Stomach (tissue), 8 donors: ENCODE measurements at regions not wholly inside any gene's neighbourhood (a gene's known extent, or its start where the extent isn't known, plus 50 kb on each side); places are given as distances from the start of the nearest gene placed in this dataset.

ENCODE experiments used
- DNase-seq, 2 donors: peaks; one replicate each; pipeline versions ENCODE4 v3.0.0 to v3.0.0-alpha.2; 2013 to 2019
- H3K27ac ChIP-seq, 5 donors: fragments of 200-600 bp in 4 of 5; sonication (generic) in 4 of 5; one replicate each; pipeline ENCODE4 v1.5.1; 2013 to 2019; ENCODE audit warnings: mild to moderate bottlenecking in 1 of 5, moderate library complexity in 1 of 5
- H3K27me3 ChIP-seq, 3 donors: fragments of 200-600 bp; sonication (generic); one replicate each; pipeline ENCODE4 v1.5.1; 2017 to 2019; ENCODE audit warnings: mixed run types in 1 of 3
- H3K36me3 ChIP-seq, 4 donors: fragments of 200-600 bp; sonication (generic); 1 replicate in 3 of 4; 2 replicates in 1 of 4; pipeline ENCODE4 v1.5.1; 2016 to 2019
- H3K4me1 ChIP-seq, 4 donors: fragments of 200-600 bp; sonication (generic); one replicate each; pipeline ENCODE4 v1.5.1; 2016 to 2019
- H3K4me3 ChIP-seq, 4 donors: fragments of 200-600 bp; sonication (generic) in 3 of 4; one replicate each; pipeline ENCODE4 v1.5.1; 2016 to 2019; ENCODE audit warnings: mild to moderate bottlenecking in 1 of 4
- H3K9me3 ChIP-seq, 4 donors: fragments of 200-600 bp; sonication (generic); one replicate each; pipeline ENCODE4 v1.5.1; 2016 to 2019
- EP300 ChIP-seq: sonication (generic); formaldehyde crosslinking; IDR thresholded peaks from one replicate; pipeline ENCODE4 v1.6.1; 2017; ENCODE audit warnings: antibody characterized with exemption
- POLR2A ChIP-seq, 4 donors: fragments of 450-650 bp; IDR thresholded peaks; one replicate each; pipeline ENCODE4 v1.6.1; 2016; ENCODE audit warnings: antibody characterized with exemption in 4 of 4, control low read depth in 2 of 4, mild to moderate bottlenecking in 1 of 4, moderate library complexity in 1 of 4
- POLR2AphosphoS5 ChIP-seq, 3 donors: sonication (generic); formaldehyde crosslinking; IDR thresholded peaks; one replicate each; pipeline ENCODE4 v1.6.1; 2016; ENCODE audit warnings: antibody characterized with exemption in 3 of 3
- WGBS, 5 donors: extraction: QIAGEN DNeasy Blood & Tissue Kit in 3 of 5; methylation state at CpG; one replicate each; pipeline versions ENCODE4 v1.1.5 to v1.1.7; 2013 to 2018; 5-methylcytosine and 5-hydroxymethylcytosine counted together
- intact Hi-C: fragments of 100-400 bp; cut with DNase I; formaldehyde crosslinking; loops from one replicate; pipeline ENCODE4 v1.15.1; 2023; ENCODE audit warnings: low total_unique reads
- TF ChIP-seq, protein P1 (sequence below), 7 experiments: fragments of 450-650 bp in 4 of 7; fragments of 200-600 bp in 3 of 7; sonication (generic) in 3 of 7; IDR thresholded peaks; one replicate each; pipeline ENCODE4 v1.5.1; 2016 to 2019; ENCODE audit warnings: antibody characterized with exemption in 7 of 7, control low read depth in 2 of 7, mild to moderate bottlenecking in 1 of 7
- donor health status: healthy with polysubstance abuse.
- donor health status: Bipolar disorder and iron deficiency.
- donor health status: healthy.

DNA sequence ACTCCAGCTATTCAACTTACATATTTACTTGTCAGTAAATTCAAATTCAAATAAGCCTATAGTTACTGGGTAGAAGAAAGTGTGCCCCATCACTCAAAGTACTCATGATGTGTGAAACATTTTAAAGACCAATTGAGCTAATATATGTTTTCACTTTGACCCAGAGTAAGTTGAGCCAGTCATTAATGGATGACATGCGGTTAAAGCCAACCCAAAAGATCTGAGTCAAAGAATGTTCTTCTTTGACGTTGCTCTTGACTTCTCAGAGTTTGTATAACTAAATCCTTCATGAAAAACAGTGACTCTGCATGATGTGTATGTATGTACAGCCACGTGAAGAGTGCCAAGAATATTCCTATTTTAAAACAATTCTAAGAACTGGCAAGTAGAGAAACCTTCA lies 237.4 kb downstream of the NR2F1-AS1 start:
- peaks cover 0 to 5% (median 0%) of the 10 kb centered on the region in 4 donors for H3K4me1 ChIP-seq
- no peak overlapping the region for H3K27ac ChIP-seq
- intact Hi-C loops, result no loop called here
- WGBS, 5 donors, result 47 to 67% (median 61%) methylated on average over 3 of the region's 3 CpGs
- TF ChIP-seq POLR2A (IDR thresholded peaks at IDR 0.05) (no peak), POLR2AphosphoS5 (IDR thresholded peaks at IDR 0.05) (no peak)
- no peaks in the 10 kb centered on the region for H3K36me3 ChIP-seq
- no peaks in the 10 kb centered on the region for H3K27me3 ChIP-seq
- H3K9me3 ChIP-seq, result no peaks in the 10 kb centered on the region
- DNase-seq, result no peak
- no peak overlapping the region for H3K4me3 ChIP-seq

DNA sequence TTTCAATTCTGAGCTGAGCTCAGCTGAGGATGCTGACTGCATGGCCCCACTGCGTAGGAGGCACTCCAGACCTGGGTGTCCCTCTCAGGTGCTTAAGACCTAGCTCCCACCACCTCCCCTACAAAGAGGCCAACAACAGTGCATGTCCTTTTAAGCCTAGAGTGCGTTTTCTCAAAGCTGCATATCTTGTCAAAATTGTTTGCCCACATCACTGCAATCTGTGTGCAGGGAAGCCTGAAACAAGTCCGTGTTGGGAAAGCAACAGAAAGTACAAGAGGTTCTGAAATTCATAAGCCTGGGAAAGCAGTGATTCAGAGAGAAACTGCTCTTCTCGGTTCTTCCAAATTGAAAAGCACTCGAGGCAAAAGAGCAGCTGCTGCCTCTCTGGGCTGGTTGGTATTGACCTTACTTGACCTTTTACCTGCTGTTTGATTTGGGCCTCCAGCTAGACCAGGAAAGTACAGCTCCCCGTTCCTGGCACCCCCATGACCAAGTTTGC lies 238.4 kb downstream of the NR2F1-AS1 start:
- TF ChIP-seq POLR2A (IDR thresholded peaks at IDR 0.05) (no peak), EP300 (no peak), POLR2AphosphoS5 (IDR thresholded peaks at IDR 0.05) (no peak)
- TF ChIP-seq, protein P1, sequence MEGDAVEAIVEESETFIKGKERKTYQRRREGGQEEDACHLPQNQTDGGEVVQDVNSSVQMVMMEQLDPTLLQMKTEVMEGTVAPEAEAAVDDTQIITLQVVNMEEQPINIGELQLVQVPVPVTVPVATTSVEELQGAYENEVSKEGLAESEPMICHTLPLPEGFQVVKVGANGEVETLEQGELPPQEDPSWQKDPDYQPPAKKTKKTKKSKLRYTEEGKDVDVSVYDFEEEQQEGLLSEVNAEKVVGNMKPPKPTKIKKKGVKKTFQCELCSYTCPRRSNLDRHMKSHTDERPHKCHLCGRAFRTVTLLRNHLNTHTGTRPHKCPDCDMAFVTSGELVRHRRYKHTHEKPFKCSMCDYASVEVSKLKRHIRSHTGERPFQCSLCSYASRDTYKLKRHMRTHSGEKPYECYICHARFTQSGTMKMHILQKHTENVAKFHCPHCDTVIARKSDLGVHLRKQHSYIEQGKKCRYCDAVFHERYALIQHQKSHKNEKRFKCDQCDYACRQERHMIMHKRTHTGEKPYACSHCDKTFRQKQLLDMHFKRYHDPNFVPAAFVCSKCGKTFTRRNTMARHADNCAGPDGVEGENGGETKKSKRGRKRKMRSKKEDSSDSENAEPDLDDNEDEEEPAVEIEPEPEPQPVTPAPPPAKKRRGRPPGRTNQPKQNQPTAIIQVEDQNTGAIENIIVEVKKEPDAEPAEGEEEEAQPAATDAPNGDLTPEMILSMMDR (IDR thresholded peaks at IDR 0.05), result no peak
- DNase-seq, result no peak
- Histone ChIP-seq H3K9me3 (no peaks in the 10 kb centered on the region), H3K27ac (no peak overlapping the region), H3K27me3 (no peaks in the 10 kb centered on the region), H3K4me1 (peaks cover 0 to 5% (median 0%) of the 10 kb centered on the region in 4 donors), H3K36me3 (no peaks in the 10 kb centered on the region), H3K4me3 (no peak overlapping the region)
- 37 to 48% (median 42%) methylated on average over 6 of the region's 6 CpGs for WGBS, 5 donors
- intact Hi-C loops, result no loop called here

DNA sequence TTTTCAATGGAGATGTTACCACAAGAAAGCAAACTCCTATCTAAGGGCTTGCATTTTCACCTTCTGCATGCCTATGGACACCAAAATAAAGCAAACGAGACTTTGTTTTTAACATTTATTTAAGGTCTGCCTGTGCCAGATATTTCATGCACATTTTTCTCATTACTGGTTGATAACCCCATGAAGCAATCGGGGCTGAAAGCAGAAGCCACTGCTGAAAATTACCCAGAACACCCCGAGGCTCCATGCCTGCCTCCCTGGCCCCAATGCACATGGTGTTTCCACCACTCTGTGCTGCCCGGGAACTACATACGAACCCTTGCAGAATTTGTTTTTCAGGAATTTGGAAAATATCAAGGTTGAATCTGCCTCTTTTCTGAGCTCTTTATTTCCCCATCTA lies 240.1 kb downstream of the NR2F1-AS1 start:
- DNase-seq, result no peak
- H3K27me3 ChIP-seq, result no peaks in the 10 kb centered on the region
- intact Hi-C loops, result no loop called here
- no peaks in the 10 kb centered on the region for H3K36me3 ChIP-seq
- WGBS, 5 donors, result 72 to 81% (median 78%) methylated on average over 5 of the region's 5 CpGs
- no peak for TF ChIP-seq POLR2A (IDR thresholded peaks at IDR 0.05)
- TF ChIP-seq EP300, result no peak
- TF ChIP-seq, protein P1 (IDR thresholded peaks at IDR 0.05), result no peak
- no peak for TF ChIP-seq POLR2AphosphoS5 (IDR thresholded peaks at IDR 0.05)
- peaks cover 0 to 5% (median 0%) of the 10 kb centered on the region in 4 donors for H3K4me1 ChIP-seq
- H3K9me3 ChIP-seq, result no peaks in the 10 kb centered on the region
- no peak overlapping the region for H3K27ac ChIP-seq
- H3K4me3 ChIP-seq, result no peak overlapping the region

DNA sequence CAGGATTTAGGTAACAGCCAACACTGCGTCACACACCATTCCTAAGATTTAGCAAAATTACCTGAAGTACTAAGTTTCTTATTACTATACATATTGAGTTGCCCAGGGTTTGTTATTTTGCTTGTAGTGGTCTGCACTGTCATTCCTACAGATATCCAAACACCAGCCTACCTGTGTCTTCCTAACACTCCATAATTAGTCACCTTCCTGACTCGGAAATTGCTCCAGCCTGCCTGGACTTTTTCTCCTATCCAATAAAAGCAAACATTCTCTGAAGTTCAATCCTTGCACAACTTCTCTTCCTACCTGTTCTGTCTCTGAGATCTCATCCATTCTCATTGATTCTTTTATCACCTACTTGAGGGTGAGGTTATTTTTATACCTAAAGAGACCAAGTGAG lies 243.9 kb downstream of the NR2F1-AS1 start:
- Histone ChIP-seq H3K27me3 (no peaks in the 10 kb centered on the region), H3K4me1 (no peaks in the 10 kb centered on the region), H3K27ac (no peak overlapping the region), H3K9me3 (no peaks in the 10 kb centered on the region), H3K4me3 (no peak overlapping the region), H3K36me3 (no peaks in the 10 kb centered on the region)
- no peak for DNase-seq
- intact Hi-C loops, result no loop called here
- TF ChIP-seq, protein P1 (IDR thresholded peaks at IDR 0.05), result no peak
- 58 to 87% (median 85%) methylated on average over 2 of the region's 2 CpGs for WGBS, 5 donors

DNA sequence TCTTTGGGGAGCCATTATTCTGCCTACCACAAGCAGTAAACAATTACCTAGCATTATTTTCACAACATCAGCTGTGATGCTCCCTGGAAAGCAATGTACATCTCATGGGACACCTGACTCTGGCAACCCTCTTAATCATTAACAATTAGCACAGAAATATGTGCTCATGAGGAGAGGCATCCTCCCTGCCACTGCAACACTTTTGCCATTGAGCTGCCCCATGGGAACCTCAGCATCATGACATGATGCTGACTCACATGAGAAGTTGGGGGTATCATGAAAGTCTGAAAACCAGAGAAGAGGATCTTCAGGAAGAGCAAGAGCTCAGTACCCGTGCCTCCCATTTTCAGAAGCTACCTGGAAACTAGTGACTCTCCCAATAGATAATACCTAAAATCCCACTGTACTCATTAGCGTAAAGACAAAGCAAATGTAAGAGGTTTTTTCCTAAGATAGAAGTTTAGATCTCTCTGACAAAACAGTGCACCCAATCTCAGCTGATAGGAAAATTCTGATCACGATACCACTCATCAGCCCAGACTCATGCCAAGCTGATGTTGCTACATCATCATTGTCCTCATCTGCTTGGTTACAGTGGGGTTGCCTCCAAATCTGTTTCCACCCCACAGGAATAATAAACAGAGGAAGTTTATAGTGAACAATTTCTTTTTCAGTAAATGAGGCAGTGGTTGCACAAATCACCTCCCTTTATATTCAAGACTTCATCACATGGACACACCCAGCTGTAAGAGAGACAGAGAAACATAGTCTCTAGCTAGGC lies 244.5 kb downstream of the NR2F1-AS1 start:
- intact Hi-C loops, result no loop called here

More for the DNA sequence above, 244.5 kb downstream of the NR2F1-AS1 start:
- Histone ChIP-seq H3K9me3 (no peaks in the 10 kb centered on the region), H3K4me1 (no peaks in the 10 kb centered on the region), H3K4me3 (no peak overlapping the region), H3K36me3 (no peaks in the 10 kb centered on the region), H3K27me3 (no peaks in the 10 kb centered on the region), H3K27ac (no peak overlapping the region)
- 80 to 95% (median 83%) methylated on average over 3 of the region's 3 CpGs for WGBS, 5 donors
- DNase-seq, result no peak
- TF ChIP-seq, protein P1 (IDR thresholded peaks at IDR 0.05), result no peak
- TF ChIP-seq EP300 (no peak), POLR2A (IDR thresholded peaks at IDR 0.05) (no peak), POLR2AphosphoS5 (IDR thresholded peaks at IDR 0.05) (no peak)
